Parathyroid adenoma (tissue), 2 donors: ENCODE measurements at regions not wholly inside any gene's neighbourhood (a gene's known extent, or its start where the extent isn't known, plus 50 kb on each side); places are given as distances from the start of the nearest gene placed in this dataset.

Source experiments
- H2AFZ ChIP-seq: fragments of 300-600 bp; sonication (generic); one replicate; pipeline ENCODE4 v1.7.0; 2017; ENCODE audit warnings: antibody characterized with exemption, mild to moderate bottlenecking
- H3K27ac ChIP-seq: fragments of 300-600 bp; sonication (generic); one replicate; pipeline ENCODE4 v1.7.0; 2017
- H3K27me3 ChIP-seq: fragments of 300-600 bp; sonication (generic); one replicate; pipeline ENCODE4 v1.7.0; 2017; ENCODE audit warnings: low read length; ENCODE audit not compliant: control insufficient read depth, insufficient read depth
- H3K36me3 ChIP-seq: fragments of 300-600 bp; sonication (generic); one replicate; pipeline ENCODE4 v1.7.0; 2017; ENCODE audit warnings: low read length; ENCODE audit not compliant: control insufficient read depth, insufficient read depth
- H3K4me1 ChIP-seq: fragments of 300-600 bp; sonication (generic); one replicate; pipeline ENCODE4 v1.7.0; 2017; ENCODE audit warnings: control low read depth
- H3K4me2 ChIP-seq: fragments of 300-600 bp; sonication (generic); one replicate; pipeline ENCODE4 v1.7.0; 2017; ENCODE audit warnings: low read length
- H3K4me3 ChIP-seq: fragments of 300-600 bp; sonication (generic); one replicate; pipeline ENCODE4 v1.7.0; 2017; ENCODE audit warnings: low read depth, low read length
- H3K79me2 ChIP-seq: fragments of 300-600 bp; sonication (generic); one replicate; pipeline ENCODE4 v1.7.0; 2017; ENCODE audit warnings: control low read depth
- H3K9ac ChIP-seq: fragments of 300-600 bp; sonication (generic); one replicate; pipeline ENCODE4 v1.7.0; 2017; ENCODE audit warnings: mild to moderate bottlenecking
- H3K9me3 ChIP-seq: fragments of 300-600 bp; sonication (generic); one replicate; pipeline ENCODE4 v1.7.0; 2017; ENCODE audit warnings: low read length; ENCODE audit not compliant: control insufficient read depth
- CTCF ChIP-seq: fragments of 300-600 bp; sonication (generic); IDR thresholded peaks from one replicate; pipeline ENCODE4 v1.7.0; 2017; ENCODE audit warnings: antibody characterized with exemption, mild to moderate bottlenecking
- donor health status: primary hyperparathyroidism.

GRCh38 chr1:189659731-189660130 is 817.9 kb downstream of the BRINP3 start:
- Histone ChIP-seq H2AFZ (no peak overlapping the region), H3K4me2 (no peak overlapping the region), H3K36me3 (no peaks in the 10 kb centered on the region), H3K4me1 (no peaks in the 10 kb centered on the region), H3K27ac (no peak overlapping the region), H3K9me3 (no peaks in the 10 kb centered on the region), H3K79me2 (no peaks in the 10 kb centered on the region), H3K9ac (no peak overlapping the region), H3K27me3 (no peaks in the 10 kb centered on the region), H3K4me3 (no peak overlapping the region)
- TF ChIP-seq CTCF, result no peak

DNA sequence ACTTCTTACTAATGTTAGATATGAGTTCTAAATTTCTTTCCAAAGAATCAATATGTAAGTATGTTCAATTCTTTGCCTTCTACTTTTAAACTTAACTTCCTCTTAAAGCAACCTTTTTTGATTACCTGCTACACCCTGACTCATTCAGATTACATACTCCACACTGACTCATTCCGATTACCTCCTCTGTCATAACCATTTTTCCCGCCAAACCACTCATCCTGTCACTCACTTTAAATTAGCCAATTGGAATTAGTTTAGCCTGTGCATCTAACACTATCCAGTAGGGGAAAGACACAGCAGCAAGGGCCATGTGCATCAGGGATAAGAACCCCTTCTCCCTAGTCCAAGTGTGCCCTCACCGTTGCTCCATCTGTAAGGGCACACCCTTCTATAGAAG is 815.5 kb downstream of the BRINP3 start:
- Histone ChIP-seq H3K9ac (no peak overlapping the region), H3K27ac (no peak overlapping the region), H3K79me2 (no peaks in the 10 kb centered on the region), H3K4me2 (no peak overlapping the region), H2AFZ (no peak overlapping the region), H3K4me3 (no peak overlapping the region), H3K4me1 (no peaks in the 10 kb centered on the region), H3K9me3 (no peaks in the 10 kb centered on the region), H3K36me3 (no peaks in the 10 kb centered on the region), H3K27me3 (no peaks in the 10 kb centered on the region)
- TF ChIP-seq CTCF, result no peak

- no peaks in the 10 kb centered on the region for H3K79me2 ChIP-seq
- no peak overlapping the region for H2AFZ ChIP-seq
- TF ChIP-seq CTCF, result no peak
- H3K9ac ChIP-seq, result no peak overlapping the region
- no peak overlapping the region for H3K27ac ChIP-seq
- no peaks in the 10 kb centered on the region for H3K9me3 ChIP-seq
- no peaks in the 10 kb centered on the region for H3K4me1 ChIP-seq
- no peaks in the 10 kb centered on the region for H3K27me3 ChIP-seq
- no peaks in the 10 kb centered on the region for H3K36me3 ChIP-seq
- H3K4me3 ChIP-seq, result no peak overlapping the region
- no peak overlapping the region for H3K4me2 ChIP-seq
Observed at GRCh38 chr1:189669846-189670245, 807.8 kb downstream of the BRINP3 start.

DNA sequence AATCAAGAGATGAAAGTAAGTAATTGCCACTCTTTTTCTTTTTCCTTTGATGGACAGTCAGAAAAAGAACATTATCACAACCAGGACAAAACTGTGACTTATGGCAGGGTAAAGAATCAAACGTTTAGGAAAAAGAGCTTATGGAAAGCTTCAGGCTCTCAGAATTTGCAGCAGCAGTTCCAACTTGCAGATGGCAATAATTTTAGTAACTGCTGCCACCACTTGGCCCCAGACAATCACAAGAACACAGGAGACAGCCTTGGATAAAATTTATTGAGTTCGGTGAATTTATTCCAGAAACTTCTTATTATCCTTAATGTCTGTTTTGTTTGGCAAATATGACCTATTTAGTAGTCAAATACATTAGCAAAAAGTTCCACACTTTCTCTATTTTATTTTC is 804.4 kb downstream of the BRINP3 start:
- no peak overlapping the region for H3K4me2 ChIP-seq

More for the DNA sequence above, 804.4 kb downstream of the BRINP3 start:
- H3K79me2 ChIP-seq, result no peaks in the 10 kb centered on the region
- no peaks in the 10 kb centered on the region for H3K9me3 ChIP-seq
- no peaks in the 10 kb centered on the region for H3K4me1 ChIP-seq
- no peak overlapping the region for H3K27ac ChIP-seq
- H3K4me3 ChIP-seq, result no peak overlapping the region
- no peak overlapping the region for H2AFZ ChIP-seq
- no peaks in the 10 kb centered on the region for H3K27me3 ChIP-seq
- no peaks in the 10 kb centered on the region for H3K36me3 ChIP-seq
- TF ChIP-seq CTCF, result no peak
- no peak overlapping the region for H3K9ac ChIP-seq
